Naive thymus-derived CD4-positive, alpha-beta T cell (primary cell): ENCODE measurements at regions not wholly inside any gene's neighbourhood (a gene's known extent, or its start where the extent isn't known, plus 50 kb on each side); places are given as distances from the start of the nearest gene placed in this dataset.

Source experiments
- ATAC-seq: fragments of 150-1000 bp; cut with Tn5 transposase; 2 replicates; pipeline ENCODE4 v1.10.0; 2021; ENCODE audit warnings: mild to moderate bottlenecking, moderate library complexity
- CTCF ChIA-PET: fragments of 350-600 bp; sonication (Branson Sonifier 250); formaldehyde crosslinking; loops from one replicate; lab custom pipeline; 2021; ENCODE audit warnings: antibody characterized with exemption; lab: Charles Lee
- POLR2A ChIA-PET: fragments of 350-600 bp; sonication (Branson Sonifier 250); formaldehyde crosslinking; loops from one replicate; lab custom pipeline; 2021; ENCODE audit warnings: antibody characterized with exemption, inconsistent platforms; lab: Charles Lee
- DNase-seq, 9 donors: peaks; one replicate each; pipeline versions ENCODE4 v3.0.0 to v3.0.0-alpha.2; 2020 to 2022; ENCODE audit warnings: mixed read lengths in 1 of 9
- H3K27ac ChIP-seq: one replicate; pipeline ENCODE4 v1.7.0; 2013; ENCODE audit warnings: mild to moderate bottlenecking, low read depth, low read length, moderate library complexity
- H3K27me3 ChIP-seq, 2 donors: one replicate each; pipeline ENCODE4 v1.7.0; 2013; ENCODE audit warnings: low read length in 2 of 2, mild to moderate bottlenecking in 2 of 2, moderate library complexity in 2 of 2; ENCODE audit not compliant: control insufficient read depth in 2 of 2, insufficient read depth in 2 of 2
- H3K36me3 ChIP-seq, 3 experiments: 1 replicate in 2 of 3; 2 replicates in 1 of 3; pipeline ENCODE4 v1.7.0; 2013; ENCODE audit warnings: low read length in 3 of 3, mild to moderate bottlenecking in 3 of 3, moderate library complexity in 1 of 3; ENCODE audit not compliant: insufficient read depth in 3 of 3, control insufficient read depth in 2 of 3
- H3K4me1 ChIP-seq, 2 donors: one replicate each; pipeline ENCODE4 v1.7.0; 2013; ENCODE audit warnings: low read length in 2 of 2, mild to moderate bottlenecking in 2 of 2, moderate library complexity in 1 of 2; ENCODE audit not compliant: control insufficient read depth in 2 of 2, insufficient read depth in 2 of 2
- H3K4me3 ChIP-seq: 2 replicates; pipeline ENCODE4 v1.7.0; 2013; ENCODE audit warnings: mild to moderate bottlenecking, low read length
- H3K9me3 ChIP-seq, 3 experiments: 1 replicate in 2 of 3; 2 replicates in 1 of 3; pipeline ENCODE4 v1.7.0; 2013; ENCODE audit warnings: low read length in 3 of 3; ENCODE audit not compliant: control insufficient read depth in 2 of 3
- H3K27ac Mint-ChIP-seq, 9 donors: one replicate each; pipeline ENCODE4 v1.8.0; 2020 to 2022; ENCODE audit warnings: mixed read lengths in 9 of 9, mild to moderate bottlenecking in 8 of 9, moderate library complexity in 5 of 9, inconsistent platforms in 2 of 9
- H3K27me3 Mint-ChIP-seq, 5 donors: one replicate each; pipeline ENCODE4 v1.8.0; 2021 to 2022; ENCODE audit warnings: mixed read lengths in 5 of 5, mild to moderate bottlenecking in 1 of 5
- H3K36me3 Mint-ChIP-seq, 5 donors: one replicate each; pipeline ENCODE4 v1.8.0; 2020 to 2022; ENCODE audit warnings: mixed read lengths in 5 of 5, mild to moderate bottlenecking in 3 of 5, inconsistent platforms in 1 of 5
- H3K4me1 Mint-ChIP-seq, 7 donors: one replicate each; pipeline ENCODE4 v1.8.0; 2020 to 2022; ENCODE audit warnings: mixed read lengths in 7 of 7, mild to moderate bottlenecking in 3 of 7, inconsistent platforms in 1 of 7
- H3K4me3 Mint-ChIP-seq, 10 donors: one replicate each; pipeline ENCODE4 v1.8.0; 2020 to 2022; ENCODE audit warnings: mild to moderate bottlenecking in 10 of 10, mixed read lengths in 10 of 10, moderate library complexity in 6 of 10, inconsistent platforms in 2 of 10
- H3K9me3 Mint-ChIP-seq, 11 donors: one replicate each; pipeline ENCODE4 v1.8.0; 2020 to 2022; ENCODE audit warnings: mixed read lengths in 11 of 11, mild to moderate bottlenecking in 4 of 11, inconsistent platforms in 1 of 11, moderate library complexity in 1 of 11
- intact Hi-C, 2 donors: fragments of 100-400 bp; cut with micrococcal nuclease; formaldehyde crosslinking; loops; one replicate each; pipeline ENCODE4 v1.15.1; 2023

DNA sequence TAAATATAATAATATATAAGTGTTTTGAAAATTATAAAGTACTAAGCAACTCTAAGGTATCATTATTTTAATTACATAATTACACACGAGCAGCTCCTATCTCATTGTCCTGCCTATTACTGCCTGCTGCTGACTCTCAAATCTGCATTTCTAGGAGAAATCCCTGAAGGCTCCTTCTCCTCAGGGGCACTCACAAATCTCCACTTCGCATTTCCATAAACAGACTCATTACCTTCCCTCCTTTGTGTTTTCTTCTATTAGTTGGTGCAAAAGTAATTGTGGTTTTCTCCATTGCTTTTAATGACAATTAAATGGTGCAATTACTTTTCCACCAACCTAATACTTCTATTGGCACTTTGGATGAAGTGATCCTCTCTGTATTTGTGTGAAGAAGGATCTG, 135.0 kb upstream of the HNMT start:
- Histone ChIP-seq H3K9me3 (no peaks in the 10 kb centered on the region), H3K36me3 (no peaks in the 10 kb centered on the region), H3K4me3 (no peak overlapping the region), H3K27me3 (no peaks in the 10 kb centered on the region), H3K4me1 (no peaks in the 10 kb centered on the region), H3K27ac (no peak overlapping the region)
- DNase-seq (no peak), ATAC-seq (no peak)
- intact Hi-C loops: no loop called here
- peaks cover 0 to 2% (median 0%) of the 10 kb centered on the region in 11 donors for H3K9me3 Mint-ChIP-seq
- H3K27ac Mint-ChIP-seq: no peak overlapping the region
- peaks cover 0 to 13% (median 9%) of the 10 kb centered on the region in 5 donors for H3K27me3 Mint-ChIP-seq
- no peaks in the 10 kb centered on the region for H3K4me1 Mint-ChIP-seq
- no peaks in the 10 kb centered on the region for H3K36me3 Mint-ChIP-seq
- ChIA-PET POLR2A (no interaction called here), CTCF (no interaction called here)
- H3K4me3 Mint-ChIP-seq: no peak overlapping the region

DNA sequence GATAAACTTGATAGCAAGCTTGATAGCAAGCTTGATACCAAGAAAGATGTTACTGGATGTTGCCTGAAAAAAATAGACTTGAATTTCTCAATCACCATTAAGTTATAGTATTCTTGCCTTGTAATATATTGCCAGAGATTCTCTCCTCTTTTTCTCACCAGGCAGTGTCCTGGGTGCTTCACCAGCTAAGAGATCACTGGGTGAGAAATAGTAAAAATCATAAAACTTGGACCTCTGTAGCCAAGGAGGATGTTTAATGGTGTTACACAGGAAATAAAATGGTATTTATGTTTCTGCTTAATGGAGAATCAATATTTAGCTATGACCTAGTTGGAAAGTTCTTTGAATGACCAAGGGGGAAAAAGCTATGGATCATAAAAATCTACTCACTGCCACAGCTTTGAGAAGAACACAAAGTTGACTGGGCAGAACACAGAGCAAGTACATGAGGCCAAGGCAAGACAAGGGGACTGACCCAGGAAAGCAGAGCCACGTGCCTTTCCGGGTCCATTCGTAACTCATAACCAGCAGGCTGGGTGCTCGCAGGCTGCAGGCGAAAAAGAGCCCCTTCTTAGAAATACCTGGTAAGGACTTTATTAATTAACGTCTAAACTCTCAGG, 129.4 kb upstream of the HNMT start:
- Histone ChIP-seq H3K4me3 (no peak overlapping the region), H3K27ac (no peak overlapping the region), H3K4me1 (no peaks in the 10 kb centered on the region), H3K36me3 (no peaks in the 10 kb centered on the region), H3K9me3 (no peaks in the 10 kb centered on the region), H3K27me3 (no peaks in the 10 kb centered on the region)
- H3K36me3 Mint-ChIP-seq: no peaks in the 10 kb centered on the region
- CTCF ChIA-PET: interaction anchor here (0.6 to 1.2 kb wide), 2 partner anchors 351 to 1411 kb away, joined by 3 read pairs; no protein-coding TSS in a partner anchor
- intact Hi-C loops: loop anchor here in 1 of 2 donors (5.0 kb wide), 1 partner anchor 903 kb away; no protein-coding TSS in a partner anchor
- H3K4me3 Mint-ChIP-seq: no peak overlapping the region
- ATAC-seq: no peak
- DNase-seq: no peak
- H3K4me1 Mint-ChIP-seq: no peaks in the 10 kb centered on the region
- POLR2A ChIA-PET: no interaction called here
- H3K27me3 Mint-ChIP-seq: peaks cover 0 to 24% (median 16%) of the 10 kb centered on the region in 5 donors
- no peak overlapping the region for H3K27ac Mint-ChIP-seq
- H3K9me3 Mint-ChIP-seq: no peaks in the 10 kb centered on the region

- intact Hi-C loops: loop anchor here in 1 of 2 donors (5.0 kb wide), 1 partner anchor 904 kb away; no protein-coding TSS in a partner anchor
- no peaks in the 10 kb centered on the region for H3K36me3 ChIP-seq
- no peak overlapping the region for H3K4me3 ChIP-seq
- no peaks in the 10 kb centered on the region for H3K4me1 Mint-ChIP-seq
- H3K27me3 ChIP-seq: no peaks in the 10 kb centered on the region
- no peak overlapping the region for H3K4me3 Mint-ChIP-seq
- CTCF ChIA-PET: no interaction called here
- no peaks in the 10 kb centered on the region for H3K4me1 ChIP-seq
- no peak overlapping the region for H3K27ac ChIP-seq
- DNase-seq (no peak), ATAC-seq (no peak)
- POLR2A ChIA-PET: no interaction called here
- H3K27me3 Mint-ChIP-seq: peaks cover 0 to 18% (median 15%) of the 10 kb centered on the region in 5 donors
- no peaks in the 10 kb centered on the region for H3K36me3 Mint-ChIP-seq
- H3K9me3 Mint-ChIP-seq: no peaks in the 10 kb centered on the region
- no peak overlapping the region for H3K27ac Mint-ChIP-seq
- H3K9me3 ChIP-seq: no peaks in the 10 kb centered on the region
Observed at GRCh38 chr2:137836671-137837070, 127.6 kb upstream of the HNMT start.

DNA sequence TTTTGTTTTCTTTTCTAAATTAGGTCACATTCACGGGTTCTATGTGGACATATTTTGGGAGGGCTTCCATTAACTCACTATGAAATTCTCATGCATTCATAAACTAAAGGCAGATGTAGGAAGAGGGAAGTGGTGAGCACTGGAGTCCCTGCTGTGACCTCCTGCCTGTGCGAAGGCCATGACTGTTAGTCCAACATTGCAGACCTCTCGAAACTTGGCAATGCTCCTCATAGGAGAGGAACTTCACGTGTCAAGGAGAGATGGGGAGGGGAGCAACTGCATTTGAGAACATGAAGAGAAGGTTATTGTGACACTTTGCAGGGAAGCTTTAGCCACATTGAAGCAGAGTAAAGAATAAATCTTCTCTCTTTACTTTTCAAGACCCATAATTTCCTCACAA, 126.4 kb upstream of the HNMT start:
- intact Hi-C loops: loop anchor here in 1 of 2 donors (5.0 kb wide), 1 partner anchor 906 kb away; no protein-coding TSS in a partner anchor
- H3K36me3 Mint-ChIP-seq: no peaks in the 10 kb centered on the region
- DNase-seq (no peak), ATAC-seq (no peak)
- CTCF ChIA-PET: interaction anchor here (0.8 to 1.0 kb wide), 2 partner anchors 11 to 1414 kb away, joined by 3 read pairs; no protein-coding TSS in a partner anchor
- H3K27ac ChIP-seq: no peak overlapping the region
- H3K27me3 Mint-ChIP-seq: peaks cover 0 to 15% (median 10%) of the 10 kb centered on the region in 5 donors
- H3K4me3 Mint-ChIP-seq: no peak overlapping the region
- no peak overlapping the region for H3K4me3 ChIP-seq
- H3K27ac Mint-ChIP-seq: no peak overlapping the region
- H3K9me3 Mint-ChIP-seq: no peaks in the 10 kb centered on the region
- H3K36me3 ChIP-seq: no peaks in the 10 kb centered on the region
- no peaks in the 10 kb centered on the region for H3K4me1 ChIP-seq
- no peaks in the 10 kb centered on the region for H3K9me3 ChIP-seq
- H3K27me3 ChIP-seq: no peaks in the 10 kb centered on the region
- no peaks in the 10 kb centered on the region for H3K4me1 Mint-ChIP-seq
- POLR2A ChIA-PET: no interaction called here

- H3K27ac Mint-ChIP-seq: no peak overlapping the region
- no peaks in the 10 kb centered on the region for H3K4me1 Mint-ChIP-seq
- H3K36me3 Mint-ChIP-seq: no peaks in the 10 kb centered on the region
- Histone ChIP-seq H3K4me1 (no peaks in the 10 kb centered on the region), H3K36me3 (no peaks in the 10 kb centered on the region), H3K4me3 (no peak overlapping the region), H3K9me3 (no peaks in the 10 kb centered on the region), H3K27me3 (no peaks in the 10 kb centered on the region), H3K27ac (no peak overlapping the region)
- DNase-seq (peak in 6 of 9 donors; percentile 7 to 42 (median 32)), ATAC-seq (peak; percentile 66)
- intact Hi-C loops: loop anchor here in 1 of 2 donors (5.0 kb wide), 1 partner anchor 906 kb away; no protein-coding TSS in a partner anchor
- H3K4me3 Mint-ChIP-seq: no peak overlapping the region
- ChIA-PET POLR2A (no interaction called here), CTCF (interaction anchor here (0.6 to 1.7 kb wide), 6 partner anchors 10 to 1445 kb away, joined by 3 to 7 read pairs (median 3); no protein-coding TSS in a partner anchor)
- H3K9me3 Mint-ChIP-seq: no peaks in the 10 kb centered on the region
- peaks cover 0 to 15% (median 10%) of the 10 kb centered on the region in 5 donors for H3K27me3 Mint-ChIP-seq
Observed at GRCh38 chr2:137838255-137839092, 125.8 kb upstream of the HNMT start.

DNA sequence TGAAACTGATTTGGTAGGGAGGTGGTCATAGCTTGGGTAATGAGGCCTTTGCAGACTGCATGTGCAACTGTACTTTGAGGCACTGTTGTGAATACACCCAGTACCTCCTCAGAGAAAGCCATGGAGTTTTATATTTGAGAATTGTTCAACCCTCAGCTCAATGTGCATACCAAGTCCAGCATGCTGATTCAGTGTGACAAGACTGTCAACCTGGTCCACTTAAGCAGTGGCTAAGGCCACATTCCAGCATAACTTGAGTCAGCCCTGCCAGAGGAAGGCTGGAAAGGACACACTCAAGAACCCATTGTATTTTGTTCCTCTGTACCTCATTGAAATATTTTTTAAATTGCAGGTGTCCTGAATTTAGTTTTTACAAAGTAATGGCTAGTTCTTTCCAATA, 121.8 kb upstream of the HNMT start:
- intact Hi-C loops: no loop called here
- no peak for DNase-seq
- Histone ChIP-seq H3K4me3 (no peak overlapping the region), H3K27ac (no peak overlapping the region), H3K36me3 (no peaks in the 10 kb centered on the region), H3K27me3 (no peaks in the 10 kb centered on the region), H3K9me3 (no peaks in the 10 kb centered on the region), H3K4me1 (no peaks in the 10 kb centered on the region)
- H3K9me3 Mint-ChIP-seq: peaks cover 0 to 6% (median 0%) of the 10 kb centered on the region in 11 donors
- ChIA-PET POLR2A (no interaction called here), CTCF (no interaction called here)
- ATAC-seq: no peak
- H3K27me3 Mint-ChIP-seq: peaks cover 0 to 25% (median 17%) of the 10 kb centered on the region in 5 donors
- no peaks in the 10 kb centered on the region for H3K36me3 Mint-ChIP-seq
- H3K4me1 Mint-ChIP-seq: no peaks in the 10 kb centered on the region
- no peak overlapping the region for H3K27ac Mint-ChIP-seq
- no peak overlapping the region for H3K4me3 Mint-ChIP-seq
